Cardiac fibroblast (primary cell): ENCODE measurements at regions not wholly inside any gene's neighbourhood (a gene's known extent, or its start where the extent isn't known, plus 50 kb on each side); places are given as distances from the start of the nearest gene placed in this dataset.

Experiments
- DNase-seq, 2 donors: peaks; one replicate each; pipeline versions ENCODE4 v3.0.0 to v3.0.0-alpha.2; 2010; ENCODE audit warnings: low read depth in 2 of 2
- H3K4me3 ChIP-seq, 2 donors: replicated peaks in 1 of 2; 1 replicate in 1 of 2; 2 replicates in 1 of 2; pipeline ENCODE4 v1.5.1; 2011; ENCODE audit warnings: low read depth in 2 of 2, low read length in 2 of 2, mild to moderate bottlenecking in 2 of 2, moderate library complexity in 1 of 2
- TF ChIP-seq, protein P1 (sequence below): IDR thresholded peaks from one replicate; pipeline ENCODE4 v1.5.1; 2011; ENCODE audit warnings: low read depth, mild to moderate bottlenecking, low read length, inconsistent platforms

DNA sequence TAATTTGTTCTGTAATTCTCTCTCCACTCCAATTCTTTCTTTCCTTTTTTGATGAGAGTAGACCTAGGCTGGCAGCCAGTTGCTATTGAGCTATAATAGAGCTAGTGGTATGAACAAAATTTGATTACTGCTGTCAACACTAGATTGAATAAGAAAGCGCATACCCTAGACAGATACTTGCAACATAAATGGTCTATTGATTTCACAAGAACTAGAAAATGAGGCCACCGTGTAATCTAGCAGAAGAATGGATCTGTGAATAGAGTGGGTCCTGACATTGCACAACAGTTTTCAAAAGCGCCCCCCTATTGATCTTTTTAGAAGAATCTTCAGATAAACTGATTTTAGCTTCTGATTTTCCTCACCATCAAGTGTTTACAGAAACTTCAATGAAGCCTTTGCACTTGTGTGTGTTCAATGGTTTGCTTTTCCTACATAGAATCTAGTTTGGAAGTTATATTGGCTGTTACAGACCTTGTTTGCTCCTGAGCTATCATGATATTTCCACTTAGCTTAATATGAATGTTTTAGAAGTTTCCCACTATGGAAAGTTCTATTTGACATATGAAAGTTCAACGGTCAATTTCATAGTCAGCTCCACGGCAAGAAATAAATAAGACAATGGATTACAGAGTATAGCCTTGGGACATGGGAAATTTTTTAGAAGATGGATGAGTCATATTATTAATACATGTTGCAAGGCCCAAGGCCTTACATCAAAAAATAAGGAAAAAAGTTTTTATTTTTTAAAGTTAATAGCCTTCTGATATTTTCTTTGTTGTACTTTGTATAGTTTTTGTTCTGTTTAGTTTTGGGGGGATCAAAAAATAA lies 55.6 kb downstream of the UTRN start:
- TF ChIP-seq, protein P1, sequence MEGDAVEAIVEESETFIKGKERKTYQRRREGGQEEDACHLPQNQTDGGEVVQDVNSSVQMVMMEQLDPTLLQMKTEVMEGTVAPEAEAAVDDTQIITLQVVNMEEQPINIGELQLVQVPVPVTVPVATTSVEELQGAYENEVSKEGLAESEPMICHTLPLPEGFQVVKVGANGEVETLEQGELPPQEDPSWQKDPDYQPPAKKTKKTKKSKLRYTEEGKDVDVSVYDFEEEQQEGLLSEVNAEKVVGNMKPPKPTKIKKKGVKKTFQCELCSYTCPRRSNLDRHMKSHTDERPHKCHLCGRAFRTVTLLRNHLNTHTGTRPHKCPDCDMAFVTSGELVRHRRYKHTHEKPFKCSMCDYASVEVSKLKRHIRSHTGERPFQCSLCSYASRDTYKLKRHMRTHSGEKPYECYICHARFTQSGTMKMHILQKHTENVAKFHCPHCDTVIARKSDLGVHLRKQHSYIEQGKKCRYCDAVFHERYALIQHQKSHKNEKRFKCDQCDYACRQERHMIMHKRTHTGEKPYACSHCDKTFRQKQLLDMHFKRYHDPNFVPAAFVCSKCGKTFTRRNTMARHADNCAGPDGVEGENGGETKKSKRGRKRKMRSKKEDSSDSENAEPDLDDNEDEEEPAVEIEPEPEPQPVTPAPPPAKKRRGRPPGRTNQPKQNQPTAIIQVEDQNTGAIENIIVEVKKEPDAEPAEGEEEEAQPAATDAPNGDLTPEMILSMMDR, result no peak
- peak; percentile 42 to 70 for DNase-seq
- H3K4me3 ChIP-seq, result no peak overlapping the region

DNA sequence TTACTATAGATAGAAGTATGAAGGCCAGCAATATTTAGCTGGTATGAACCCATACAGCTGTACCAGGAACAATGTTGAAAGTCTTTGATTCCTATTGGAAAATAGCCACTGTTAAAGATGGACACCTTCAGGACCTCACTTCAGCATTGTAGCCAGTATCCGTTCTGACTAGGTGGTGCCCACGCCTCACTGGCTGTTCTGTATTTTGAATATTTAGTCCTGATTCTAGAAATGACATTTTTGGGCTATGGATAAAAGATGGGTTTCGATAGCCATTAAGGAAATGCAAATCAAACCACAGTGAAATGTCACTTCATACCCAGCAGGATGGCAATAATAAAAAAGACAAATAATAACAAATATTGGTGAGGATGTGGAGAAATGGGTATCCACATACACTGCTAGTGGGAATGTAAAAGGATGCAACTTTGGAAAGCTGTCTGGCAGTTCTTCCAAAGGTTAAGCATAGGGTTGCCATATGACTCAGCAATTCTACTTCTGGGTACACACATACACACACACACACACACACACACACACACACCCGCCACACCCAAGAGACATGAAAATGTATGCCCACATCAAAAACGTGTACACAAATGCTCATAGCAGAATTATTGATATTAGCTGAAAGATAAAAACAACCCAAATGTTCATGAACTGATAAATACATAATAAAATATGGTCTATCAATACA lies 56.8 kb downstream of the UTRN start:
- no peak overlapping the region for H3K4me3 ChIP-seq
- peak in 1 of 2 donors; percentile 31 for DNase-seq
- TF ChIP-seq, protein P1, result no peak

DNA sequence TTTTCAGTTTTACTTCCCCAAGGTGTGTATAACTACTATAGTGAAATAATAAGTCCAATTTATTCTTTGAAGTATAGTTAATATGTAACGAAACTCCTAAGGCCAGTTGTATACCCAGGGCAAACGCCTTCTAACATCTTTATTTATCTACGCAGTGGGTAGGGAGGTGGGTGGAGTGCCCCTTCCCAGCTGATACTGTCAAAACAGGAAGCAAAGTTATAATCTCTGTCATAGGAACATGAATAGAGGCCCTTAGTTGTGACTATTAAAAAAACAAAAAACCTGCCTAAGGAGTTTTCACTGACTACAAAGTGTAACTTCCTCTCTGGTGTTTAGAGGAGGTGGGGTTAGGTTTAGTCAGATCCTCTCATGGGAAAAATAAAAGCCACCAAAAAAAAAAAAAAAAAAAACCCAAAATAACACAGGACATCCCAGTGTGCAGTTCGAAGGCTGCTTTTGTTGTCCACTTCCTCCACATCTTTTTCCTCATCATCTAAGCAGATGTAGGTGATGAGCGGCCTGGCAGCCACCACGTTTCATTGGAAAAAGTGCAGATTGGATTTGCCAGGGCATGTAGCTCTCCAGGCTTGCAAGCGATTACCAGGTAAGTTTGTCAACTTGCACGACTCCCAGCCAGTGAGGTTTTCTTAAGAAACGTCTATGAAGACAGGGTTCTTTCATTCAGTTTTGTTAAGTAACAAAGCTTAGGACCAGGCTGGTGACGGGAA lies 58.7 kb downstream of the UTRN start:
- no peak overlapping the region for H3K4me3 ChIP-seq
- DNase-seq, result peak in 1 of 2 donors; percentile 68
- TF ChIP-seq, protein P1, result no peak

DNA sequence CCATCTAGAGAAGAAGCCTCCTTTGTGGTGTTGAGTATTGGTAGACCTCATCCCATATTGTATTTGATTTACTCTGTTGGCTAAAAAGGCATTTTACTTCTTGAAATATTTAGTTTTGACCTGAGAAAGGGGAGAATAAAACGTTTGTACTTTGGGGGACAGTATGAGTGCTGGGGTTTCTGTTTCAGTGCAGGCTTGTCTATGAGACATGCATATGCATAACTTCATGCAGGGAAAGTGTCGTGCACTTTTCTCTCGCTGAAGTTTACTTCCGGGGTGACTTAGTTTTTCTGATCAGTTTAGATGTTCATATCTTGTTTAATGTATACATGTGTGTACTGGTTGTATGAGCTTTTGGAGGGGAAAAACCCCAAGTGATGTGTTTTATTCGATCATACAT lies 59.5 kb downstream of the UTRN start:
- DNase-seq, result no peak

DNA sequence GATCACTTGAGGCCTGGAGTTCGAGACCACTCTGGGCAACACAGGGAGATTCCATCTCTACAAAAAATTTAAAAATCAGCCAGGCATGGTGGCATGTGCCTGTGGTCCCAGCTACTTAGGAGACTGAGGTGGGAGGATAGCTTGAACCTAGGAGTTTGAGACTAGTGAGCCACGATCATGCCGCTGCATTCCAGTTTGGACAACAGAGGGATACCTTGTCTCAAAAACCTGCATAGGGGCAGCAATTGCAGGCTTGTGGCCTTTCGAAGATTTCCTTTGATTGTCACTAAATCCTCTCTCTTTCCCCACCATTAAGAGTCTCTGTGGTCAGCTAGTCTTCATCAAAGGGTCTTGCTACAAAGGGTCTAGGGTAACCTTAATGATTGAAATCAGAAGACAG lies 60.3 kb downstream of the UTRN start:
- H3K4me3 ChIP-seq, result no peak overlapping the region
- TF ChIP-seq, protein P1, result no peak
- DNase-seq, result no peak

More for the DNA sequence above, 59.5 kb downstream of the UTRN start:
- TF ChIP-seq, protein P1, result no peak
- H3K4me3 ChIP-seq, result no peak overlapping the region

DNA sequence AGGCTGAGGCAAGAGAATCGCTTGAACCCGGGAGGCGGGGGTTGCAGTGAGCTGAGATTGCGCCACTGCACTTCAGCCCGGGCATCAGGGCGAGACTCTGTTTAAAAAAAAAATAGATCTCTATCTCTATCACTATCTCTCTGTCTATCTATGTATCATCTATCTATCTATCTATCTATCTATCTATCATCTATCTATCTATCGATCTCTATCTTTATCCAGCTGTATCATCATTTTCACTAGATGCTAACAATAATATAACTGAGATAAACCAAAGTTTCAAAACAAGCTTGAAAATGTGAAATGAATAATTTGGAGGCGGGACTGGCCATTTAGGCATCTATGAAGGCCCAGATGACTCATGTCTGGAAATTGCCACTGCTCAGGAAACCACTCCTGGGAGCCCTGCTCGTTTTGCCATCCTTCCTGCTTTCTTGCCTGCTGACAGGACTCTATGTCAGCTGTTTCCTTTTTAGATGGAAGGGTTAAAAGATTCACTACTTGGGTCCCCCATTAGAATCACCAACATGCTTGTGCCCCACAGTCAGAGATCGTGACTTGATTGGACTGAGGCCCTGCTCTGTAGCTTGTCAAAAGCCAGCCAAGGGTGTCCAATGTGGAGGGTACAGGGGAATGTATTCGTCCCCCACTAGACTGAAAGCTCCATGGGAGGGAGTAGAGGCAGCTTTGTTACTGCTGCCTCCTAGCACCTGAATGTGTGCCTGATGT lies 61.7 kb downstream of the UTRN start:
- no peak overlapping the region for H3K4me3 ChIP-seq
- TF ChIP-seq, protein P1, result no peak
- peak; percentile 69 to 88 for DNase-seq
